Type B pancreatic cell (in vitro differentiated cells): ENCODE measurements at regions not wholly inside any gene's neighbourhood (a gene's known extent, or its start where the extent isn't known, plus 50 kb on each side); places are given as distances from the start of the nearest gene placed in this dataset.
"Not testable (repeated sequence)": the region's sequence is repeated elsewhere in the genome, so short reads cannot be mapped to it uniquely, and the experiment has no call there.

Experiments
- DNase-seq: peaks from one replicate; pipeline ENCODE4 v3.0.0; 2021; ENCODE audit warnings: mixed read lengths; ENCODE audit not compliant: unreplicated experiment; ENCODE audit errors: extremely low spot score
- H3K27ac Mint-ChIP-seq: 2 replicates; pipeline ENCODE4 v1.8.0; 2021; ENCODE audit warnings: mild to moderate bottlenecking, mixed read lengths
- H3K27me3 Mint-ChIP-seq: 2 replicates; pipeline ENCODE4 v1.8.0; 2021; ENCODE audit warnings: mixed read lengths
- H3K36me3 Mint-ChIP-seq: 2 replicates; pipeline ENCODE4 v1.8.0; 2021; ENCODE audit warnings: mixed read lengths
- H3K4me1 Mint-ChIP-seq: one replicate; pipeline ENCODE4 v1.8.0; 2021; ENCODE audit warnings: mixed read lengths; ENCODE audit not compliant: unreplicated experiment
- H3K4me3 Mint-ChIP-seq: 2 replicates; pipeline ENCODE4 v1.8.0; 2021; ENCODE audit warnings: mild to moderate bottlenecking, mixed read lengths
- H3K9me3 Mint-ChIP-seq: 2 replicates; pipeline ENCODE4 v1.8.0; 2021; ENCODE audit warnings: mixed read lengths
- CTCF ChIP-seq: fragments of 200-600 bp; sonication (generic); conservative IDR thresholded peaks from 2 replicates; pipeline ENCODE4 v1.5.0; 2021; ENCODE audit warnings: antibody characterized with exemption, mild to moderate bottlenecking

DNA sequence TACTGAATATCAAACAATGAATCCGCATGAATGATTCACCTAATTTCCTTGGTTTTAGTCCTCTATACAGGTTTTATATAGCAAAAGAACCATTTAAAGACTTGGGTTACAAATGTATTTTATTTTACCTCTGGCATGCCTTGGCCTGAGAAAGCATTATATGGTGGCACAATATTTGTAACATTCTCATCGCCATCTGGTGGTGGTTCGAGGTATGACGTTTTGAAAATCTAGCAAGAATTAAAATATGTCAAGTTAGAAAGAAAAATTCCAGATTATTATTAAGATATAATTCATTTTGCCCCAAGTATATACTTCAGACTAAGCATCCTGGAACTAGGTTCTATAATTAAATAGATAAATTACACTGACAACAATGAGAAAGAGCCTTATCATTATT lies 445.9 kb downstream of the ZNF33B start:
- DNase-seq, H3K36me3 Mint-ChIP-seq, H3K27me3 Mint-ChIP-seq, H3K27ac Mint-ChIP-seq, H3K4me1 Mint-ChIP-seq, H3K4me3 Mint-ChIP-seq, H3K9me3 Mint-ChIP-seq: not testable (repeated sequence)
- peak; percentile 72 for TF ChIP-seq CTCF

- not testable (repeated sequence) for H3K4me3 Mint-ChIP-seq, DNase-seq, H3K36me3 Mint-ChIP-seq, H3K4me1 Mint-ChIP-seq, H3K27me3 Mint-ChIP-seq, H3K9me3 Mint-ChIP-seq, H3K27ac Mint-ChIP-seq
Measured at GRCh38 chr10:42187501-42188195, 450.7 kb downstream of the ZNF33B start.

DNA sequence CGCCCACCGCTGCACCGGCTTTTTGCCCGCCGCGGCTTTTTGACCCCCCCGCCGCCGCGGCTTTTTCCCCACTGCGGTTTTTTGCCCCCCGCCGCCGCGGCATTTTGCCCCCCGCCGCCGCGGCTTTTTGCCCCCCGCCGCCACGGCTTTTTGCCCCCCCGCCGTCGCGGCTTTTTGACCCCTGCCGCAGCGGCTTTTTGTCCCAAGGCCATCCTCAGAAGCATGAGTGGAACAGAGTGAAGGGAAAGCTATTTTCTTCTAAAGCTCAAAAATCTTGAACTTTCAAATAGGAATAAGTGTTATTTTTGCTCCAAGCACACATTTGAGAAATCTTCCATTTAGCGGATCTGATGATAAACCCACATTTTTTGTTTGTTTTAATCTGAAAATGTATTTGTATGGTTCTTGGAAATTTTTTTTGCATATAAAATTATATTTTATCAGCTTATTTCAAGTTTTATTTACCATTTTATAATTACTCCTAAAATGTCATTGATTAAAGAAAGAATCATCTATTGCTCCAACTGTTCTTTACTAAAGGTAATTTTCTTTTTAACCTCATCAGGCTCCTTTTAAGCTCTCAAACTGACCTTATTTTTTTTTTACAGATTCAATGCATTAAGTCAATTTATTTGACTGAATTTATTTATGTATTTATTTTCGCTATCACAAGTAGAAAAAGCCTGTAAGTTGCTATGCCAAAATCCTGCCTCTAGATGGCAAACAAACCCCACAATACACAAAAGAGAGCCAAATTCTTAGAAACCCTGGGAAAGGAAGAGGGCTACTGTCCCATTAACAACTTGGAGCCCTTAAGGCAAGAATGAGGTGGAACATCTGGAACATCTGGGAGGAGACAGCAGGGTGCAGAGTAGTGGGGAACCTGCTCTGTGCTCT lies 460.3 kb downstream of the ZNF33B start:
- not testable (repeated sequence) for DNase-seq, H3K4me1 Mint-ChIP-seq, H3K36me3 Mint-ChIP-seq, H3K27ac Mint-ChIP-seq, H3K4me3 Mint-ChIP-seq, H3K27me3 Mint-ChIP-seq
- H3K9me3 Mint-ChIP-seq: peaks cover 10% of the 10 kb centered on the region

- Mint-ChIP-seq H3K9me3 (peaks cover 12% of the 10 kb centered on the region), H3K36me3 (no peaks in the 10 kb centered on the region), H3K27me3 (no peaks in the 10 kb centered on the region), H3K27ac (no peak overlapping the region), H3K4me3 (no peak overlapping the region), H3K4me1 (no peaks in the 10 kb centered on the region)
- TF ChIP-seq CTCF: no peak
- no peak for DNase-seq
Measured at GRCh38 chr10:42177077-42177792, 461.1 kb downstream of the ZNF33B start.

GRCh38 chr10:42150428-42151061 lies 487.8 kb downstream of the ZNF33B start:
- DNase-seq: no peak
- no peaks in the 10 kb centered on the region for H3K27me3 Mint-ChIP-seq
- no peaks in the 10 kb centered on the region for H3K4me1 Mint-ChIP-seq
- H3K36me3 Mint-ChIP-seq: no peaks in the 10 kb centered on the region
- no peak for TF ChIP-seq CTCF
- H3K27ac Mint-ChIP-seq: no peak overlapping the region
- peaks cover 14% of the 10 kb centered on the region for H3K9me3 Mint-ChIP-seq
- H3K4me3 Mint-ChIP-seq: no peak overlapping the region

GRCh38 chr10:42149722-42150427 lies 488.5 kb downstream of the ZNF33B start:
- DNase-seq: peak; percentile 64
- no peak overlapping the region for H3K4me3 Mint-ChIP-seq
- no peak for TF ChIP-seq CTCF
- H3K4me1 Mint-ChIP-seq: no peaks in the 10 kb centered on the region
- no peaks in the 10 kb centered on the region for H3K27me3 Mint-ChIP-seq
- peaks cover 8% of the 10 kb centered on the region for H3K9me3 Mint-ChIP-seq
- no peak overlapping the region for H3K27ac Mint-ChIP-seq
- H3K36me3 Mint-ChIP-seq: no peaks in the 10 kb centered on the region
